ENCODE measurements at regions not wholly inside any gene's neighbourhood (a gene's known extent, or its start where the extent isn't known, plus 50 kb on each side); places are given as distances from the start of the nearest gene placed in this dataset.

DNA sequence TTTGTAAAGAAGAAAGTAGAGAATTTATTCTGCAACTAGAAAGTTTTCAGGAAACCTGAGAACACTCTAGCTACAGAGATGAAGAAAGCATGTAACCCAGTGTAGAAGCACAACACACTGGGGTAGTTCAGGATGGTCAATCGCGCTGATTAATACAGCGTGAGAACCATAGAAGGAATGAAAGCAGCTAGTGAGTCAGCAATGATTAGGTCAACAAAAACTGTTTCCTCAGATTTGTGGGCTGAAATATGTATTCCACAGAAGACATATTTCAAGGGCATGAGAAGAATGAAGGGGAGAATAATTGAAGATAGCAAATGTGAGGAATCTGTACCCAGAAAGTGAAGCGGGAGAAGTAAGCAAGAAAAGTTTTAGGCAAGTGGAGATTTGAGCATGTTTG, 97.8 kb upstream of the ADGRL2 start:
- TF ChIP-seq CTCF (IDR thresholded peaks at IDR 0.05; ENCODE audit: low read length) (no peak), EZH2 (optimal IDR thresholded peaks at IDR 0.05; ENCODE audit: low read depth, low read length) (no peak), EZH2phosphoT487 (IDR thresholded peaks at IDR 0.05; ENCODE audit: low read length) (no peak)

Measured in MM.1S (cell line).